SKM-1 treated with dmso at 0.1 percent for 144 hours (cell line): ENCODE measurements at regions not wholly inside any gene's neighbourhood (a gene's known extent, or its start where the extent isn't known, plus 50 kb on each side); places are given as distances from the start of the nearest gene placed in this dataset.

Source experiments
- DNase-seq: peaks from one replicate; lab custom pipeline; 2025; ENCODE audit not compliant: unreplicated experiment; lab: John Stamatoyannopoulos, UW

- DNase-seq: no peak
Measured at GRCh38 chr3:13266005-13266404, 154.1 kb downstream of the NUP210 start.

- DNase-seq: no peak
Measured at GRCh38 chr3:13265507-13265906, 154.6 kb downstream of the NUP210 start.

- DNase-seq: no peak
Measured at GRCh38 chr3:13265016-13265415, 155.1 kb downstream of the NUP210 start.

- no peak for DNase-seq
Measured at GRCh38 chr3:13264468-13264795, 155.7 kb downstream of the NUP210 start.

GRCh38 chr3:13263770-13264467 is 156.2 kb downstream of the NUP210 start:
- no peak for DNase-seq

DNA sequence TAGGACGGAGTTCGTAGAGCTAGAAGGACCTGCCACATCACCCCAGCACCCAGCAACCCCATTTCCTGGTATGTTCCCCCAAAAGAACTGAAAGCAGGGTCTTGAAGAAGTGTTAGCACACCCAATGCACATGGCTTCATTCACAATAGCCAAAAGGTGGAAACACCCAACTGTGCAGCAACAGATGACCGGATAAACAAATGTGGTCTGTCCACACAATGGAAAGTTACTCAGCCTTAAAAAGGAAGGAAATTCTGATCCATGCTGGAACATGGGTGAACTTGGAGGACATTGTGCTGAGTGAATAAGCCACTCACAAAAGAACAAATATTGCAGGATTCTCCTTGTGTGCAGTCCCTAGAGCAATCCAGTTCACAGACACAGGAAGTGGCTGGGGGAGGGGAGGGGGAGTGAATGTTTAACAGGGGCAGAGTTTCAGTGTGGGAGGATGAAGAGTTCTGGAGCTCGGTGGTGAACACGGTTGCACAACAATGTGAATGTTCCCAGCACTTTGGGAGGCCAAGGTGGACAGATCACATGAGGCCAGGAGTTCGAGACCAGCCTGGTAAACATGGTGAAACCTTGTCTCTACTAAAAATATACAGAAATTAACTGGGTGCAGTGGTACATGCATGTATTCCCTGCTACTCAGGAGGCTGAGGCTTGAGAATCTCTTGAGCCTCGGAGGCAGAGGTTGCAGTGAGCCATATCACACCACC is 157.5 kb downstream of the NUP210 start:
- DNase-seq: peak; percentile 37

- DNase-seq: no peak
Measured at GRCh38 chr3:13261892-13262291, 158.2 kb downstream of the NUP210 start.

DNA sequence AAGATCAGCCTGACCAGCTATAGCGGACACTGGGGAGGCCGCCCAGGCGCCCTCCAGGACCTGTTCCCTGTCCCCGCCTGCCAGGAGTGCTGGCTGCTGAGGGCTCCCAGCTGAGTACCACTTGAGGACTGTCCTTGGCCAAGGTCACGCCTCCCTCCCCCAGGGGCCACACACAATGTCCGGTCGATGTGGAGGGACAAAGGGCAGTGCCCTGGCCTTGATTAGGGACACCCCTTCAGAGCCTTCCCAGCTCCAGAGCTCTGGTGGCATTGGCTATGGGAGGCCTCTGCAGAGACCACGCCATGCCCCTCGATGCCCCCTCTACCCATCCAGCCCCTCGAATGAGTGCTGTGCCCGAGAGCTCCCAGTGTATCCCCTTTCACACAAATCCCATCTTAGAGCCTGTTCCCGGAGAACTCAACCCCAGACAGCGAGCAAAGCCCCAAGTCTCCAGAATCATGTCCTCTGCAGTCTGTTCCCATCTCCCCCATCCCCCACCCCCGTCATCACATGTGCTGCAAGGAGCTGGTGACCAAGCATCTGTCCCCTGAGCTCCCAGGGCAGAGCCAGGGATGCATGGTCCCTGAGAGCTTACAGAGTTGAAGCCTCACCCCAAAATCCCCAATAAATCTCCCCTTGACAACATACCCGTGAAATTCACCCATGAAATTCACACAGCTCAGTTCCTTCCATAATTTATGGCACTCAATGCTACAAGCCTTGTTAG is 158.9 kb downstream of the NUP210 start:
- no peak for DNase-seq

DNA sequence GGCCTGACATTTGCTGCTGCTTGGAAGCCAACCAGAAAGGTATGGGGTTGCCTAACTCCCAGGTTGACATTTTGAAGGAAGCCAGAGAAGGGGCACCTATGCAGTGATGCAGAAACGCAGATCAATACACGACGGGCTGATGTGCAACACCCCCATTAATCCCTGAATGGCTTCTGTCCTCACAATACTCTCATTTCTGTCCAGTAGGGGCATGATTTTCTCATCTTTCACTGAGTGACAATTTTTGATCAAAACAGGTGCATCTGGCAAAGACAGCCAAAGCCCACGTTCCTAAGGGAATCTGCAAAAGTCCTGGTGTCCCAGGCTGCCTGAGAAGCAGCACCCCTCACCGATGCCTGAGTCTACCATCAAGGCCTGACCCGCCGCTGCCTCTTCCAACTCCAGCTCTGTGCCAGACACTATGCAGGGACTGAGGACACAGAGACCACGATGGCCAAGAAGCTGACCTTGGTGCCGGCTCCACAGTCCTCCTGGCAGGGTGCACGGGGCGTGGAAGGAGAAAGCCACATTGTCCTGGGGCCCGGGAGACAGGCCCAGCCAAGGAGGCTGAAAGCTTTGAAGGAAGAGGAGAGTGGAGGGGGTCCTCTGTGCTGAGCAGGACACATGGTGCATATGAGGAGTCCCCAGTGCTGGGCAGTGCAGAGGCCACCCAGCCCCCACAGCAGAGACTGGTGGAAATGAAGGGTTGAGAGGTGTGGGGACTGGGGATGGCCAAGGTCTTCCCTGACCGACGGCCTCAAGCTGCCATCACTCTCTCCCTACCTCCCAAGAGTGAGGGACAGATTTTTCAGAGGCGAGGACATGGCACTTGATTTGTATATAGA is 159.6 kb downstream of the NUP210 start:
- no peak for DNase-seq

DNA sequence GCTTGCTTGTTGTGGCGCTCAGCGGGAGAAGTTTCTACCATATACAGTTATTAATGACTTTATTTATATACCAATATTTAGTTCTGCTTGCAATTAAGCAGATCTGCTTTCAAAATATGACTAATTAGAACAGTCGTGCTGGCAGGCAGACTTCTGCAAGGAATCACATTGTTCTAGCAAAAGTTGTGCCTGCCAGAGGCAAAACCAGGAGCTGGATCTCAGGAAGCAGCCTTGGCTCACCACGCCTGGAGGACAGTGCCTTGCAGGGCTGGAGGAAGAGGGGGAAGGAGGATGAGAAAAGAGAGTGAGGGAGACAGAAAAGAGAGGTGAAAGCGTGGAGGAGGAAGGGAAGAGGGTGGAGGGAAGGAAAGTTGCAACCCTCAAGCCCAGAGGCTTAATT is 160.3 kb downstream of the NUP210 start:
- DNase-seq: no peak

DNA sequence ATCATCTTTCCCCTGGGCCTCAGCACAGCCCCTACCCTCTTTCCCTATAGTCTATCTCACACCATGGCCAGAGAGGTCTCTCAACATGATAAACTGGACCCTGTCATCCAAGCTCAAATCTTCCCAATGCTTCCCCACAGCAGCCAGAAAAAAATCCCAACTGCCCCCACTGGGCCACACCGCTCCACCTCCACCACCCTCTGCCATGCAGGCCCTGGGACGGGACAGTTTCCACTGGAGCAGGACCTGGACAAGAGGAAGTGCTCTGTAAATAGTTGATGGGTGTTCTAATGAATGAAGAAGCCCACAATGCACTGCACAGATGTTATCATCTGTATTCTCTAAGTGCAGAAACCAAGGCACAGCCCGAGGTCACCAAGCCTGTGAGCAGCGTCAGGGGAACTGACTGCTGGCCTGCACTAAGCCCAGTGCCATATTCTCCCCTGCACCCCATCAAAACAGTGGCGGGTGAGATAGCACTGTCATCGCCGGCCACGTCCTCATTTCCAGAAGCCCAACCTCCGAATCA is 161.1 kb downstream of the NUP210 start:
- no peak for DNase-seq

GRCh38 chr3:13258280-13258679 is 161.8 kb downstream of the NUP210 start:
- no peak for DNase-seq

GRCh38 chr3:13257666-13258065 is 162.5 kb downstream of the NUP210 start:
- no peak for DNase-seq

- DNase-seq: no peak
Measured at GRCh38 chr3:13256845-13257244, 163.3 kb downstream of the NUP210 start.

DNA sequence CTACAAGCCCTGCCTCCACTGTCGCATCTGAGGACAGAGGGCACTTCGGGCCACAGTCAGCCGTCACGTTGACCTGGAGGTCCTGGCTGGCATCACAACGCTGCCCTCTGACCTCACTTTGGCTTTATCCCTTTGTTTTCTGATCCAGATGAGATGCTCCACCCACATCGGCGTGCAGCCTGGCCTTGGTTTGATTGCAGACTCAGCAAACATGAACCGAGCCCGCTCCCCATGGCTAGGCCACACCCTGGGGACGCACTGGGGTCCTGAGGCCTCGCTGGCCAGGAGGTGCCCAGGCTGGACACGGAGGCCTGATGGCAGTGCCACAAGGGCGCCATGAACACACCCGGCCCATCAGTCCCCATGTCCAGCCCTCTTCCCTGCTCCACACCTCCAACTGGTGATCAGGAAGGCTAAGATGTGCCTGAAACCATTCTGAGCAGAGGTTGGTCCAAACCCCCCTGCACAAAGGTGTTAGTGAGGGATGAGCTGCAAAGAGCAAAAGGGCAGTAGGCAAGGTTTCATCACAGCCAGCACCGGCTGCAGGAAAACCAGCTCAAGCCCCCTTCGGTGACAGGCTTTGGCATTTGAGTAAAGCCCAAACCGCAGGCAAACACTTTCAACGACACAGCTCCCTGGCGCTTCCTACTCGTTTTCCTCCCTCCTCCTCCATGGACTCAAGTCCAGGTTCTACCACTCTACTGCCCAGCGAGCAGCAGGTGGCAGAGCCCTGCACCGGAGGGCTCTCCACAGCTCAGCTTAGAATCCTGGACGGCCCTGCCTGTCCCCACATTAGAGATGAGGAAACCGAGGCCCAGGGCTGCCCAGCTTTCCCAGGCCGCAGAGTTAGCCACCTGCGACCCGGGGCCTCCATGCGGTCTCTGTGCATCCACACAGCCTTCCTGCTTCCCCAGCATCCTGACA is 165.8 kb downstream of the NUP210 start:
- no peak for DNase-seq

GRCh38 chr3:13253208-13253937 is 166.7 kb downstream of the NUP210 start:
- DNase-seq: no peak

- no peak for DNase-seq
Measured at GRCh38 chr3:13252207-13252606, 167.9 kb downstream of the NUP210 start.

DNA sequence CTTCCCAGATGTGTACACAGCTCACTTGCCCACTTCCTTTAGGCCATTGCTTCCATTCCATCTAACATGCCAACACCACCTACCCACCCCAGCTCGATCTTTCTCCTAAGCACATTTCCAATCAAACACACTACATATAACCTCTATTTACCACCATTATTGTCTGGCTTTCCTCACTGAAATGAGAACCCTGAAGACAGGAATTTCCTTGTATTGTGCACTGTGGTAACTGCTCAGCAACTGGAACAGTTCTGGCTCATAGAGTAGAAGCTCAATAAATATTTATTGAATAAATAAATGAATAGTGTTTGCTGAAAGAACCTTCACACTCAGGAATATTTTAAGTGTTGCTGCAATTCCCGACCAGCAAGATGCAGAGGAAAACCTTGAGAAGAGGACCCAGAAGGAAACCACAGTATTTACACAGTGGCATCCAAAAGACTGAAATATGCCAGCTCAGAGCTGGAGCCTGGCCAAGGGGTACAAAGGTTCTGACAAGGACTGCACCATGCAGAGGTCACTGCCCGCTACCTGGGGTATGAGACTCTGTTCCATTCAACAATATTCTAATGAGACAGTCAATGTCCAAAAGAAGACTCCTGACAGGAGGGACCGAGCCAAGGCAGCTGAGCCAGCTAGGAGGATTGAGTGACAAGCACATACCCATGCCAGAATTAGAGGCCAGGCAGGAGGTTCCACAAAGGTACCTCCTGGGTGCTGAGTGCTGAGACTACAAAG is 168.8 kb downstream of the NUP210 start:
- DNase-seq: no peak
